CD4-positive, alpha-beta T cell (primary cell): ENCODE measurements at regions not wholly inside any gene's neighbourhood (a gene's known extent, or its start where the extent isn't known, plus 50 kb on each side); places are given as distances from the start of the nearest gene placed in this dataset.
A peak's percentile ranks its signal among the peaks of the same experiment; 100 is the strongest.

ENCODE experiments used
- ATAC-seq: fragments of 200-7000 bp; cut with Tn5 transposase; one replicate; pipeline ENCODE4 v1.10.0; 2022; ENCODE audit warnings: mild to moderate bottlenecking; ENCODE audit not compliant: poor library complexity
- CTCF ChIA-PET: fragments of 350-600 bp; sonication (Branson Sonifier 250); formaldehyde crosslinking; loops from one replicate; lab custom pipeline; 2021; ENCODE audit warnings: antibody characterized with exemption, inconsistent platforms; lab: Charles Lee
- POLR2A ChIA-PET: fragments of 350-600 bp; sonication (Branson Sonifier 250); formaldehyde crosslinking; loops from one replicate; lab custom pipeline; 2021; ENCODE audit warnings: antibody characterized with exemption, inconsistent platforms; lab: Charles Lee
- DNase-seq, 14 experiments: peaks; one replicate each; pipeline ENCODE4 v3.0.0-alpha.2; 2013 to 2020; ENCODE audit warnings: mixed read lengths in 2 of 14
- H3K27ac ChIP-seq, 2 donors: one replicate each; pipeline versions ENCODE4 v1.5.1 to v1.7.0; 2013; ENCODE audit warnings: low read length in 2 of 2, low read depth in 1 of 2, mild to moderate bottlenecking in 1 of 2
- H3K27me3 ChIP-seq, 2 experiments: 1 replicate in 1 of 2; 2 replicates in 1 of 2; pipeline versions ENCODE4 v1.6.1 to v1.7.0; 2013; ENCODE audit warnings: low read length in 2 of 2, control low read depth in 1 of 2, mild to moderate bottlenecking in 1 of 2, moderate library complexity in 1 of 2; ENCODE audit not compliant: insufficient read depth in 2 of 2, control insufficient read depth in 1 of 2
- H3K36me3 ChIP-seq: one replicate; pipeline ENCODE4 v1.6.1; 2013; ENCODE audit warnings: low read length, control low read depth; ENCODE audit not compliant: insufficient read depth
- H3K4me1 ChIP-seq: one replicate; pipeline ENCODE4 v1.6.1; 2013; ENCODE audit warnings: low read length, control low read depth; ENCODE audit not compliant: insufficient read depth
- H3K4me3 ChIP-seq: one replicate; pipeline ENCODE4 v1.5.1; 2013; ENCODE audit warnings: mild to moderate bottlenecking, low read length, moderate library complexity
- H3K9me3 ChIP-seq, 2 experiments: 1 replicate in 1 of 2; 2 replicates in 1 of 2; pipeline versions ENCODE4 v1.6.1 to v1.7.0; 2013; ENCODE audit warnings: low read length in 2 of 2, mild to moderate bottlenecking in 2 of 2, control low read depth in 1 of 2, moderate library complexity in 1 of 2; ENCODE audit not compliant: control insufficient read depth in 1 of 2, insufficient read depth in 1 of 2
- H3K27ac Mint-ChIP-seq: one replicate; pipeline ENCODE4 v1.8.0; 2020; ENCODE audit warnings: mixed read lengths
- H3K27me3 Mint-ChIP-seq: one replicate; pipeline ENCODE4 v1.8.0; 2021; ENCODE audit warnings: mixed read lengths
- H3K36me3 Mint-ChIP-seq: one replicate; pipeline ENCODE4 v1.8.0; 2021; ENCODE audit warnings: low read depth, mixed read lengths
- H3K4me1 Mint-ChIP-seq: one replicate; pipeline ENCODE4 v1.8.0; 2021; ENCODE audit warnings: low read depth, mixed read lengths
- H3K4me3 Mint-ChIP-seq: one replicate; pipeline ENCODE4 v1.8.0; 2020; ENCODE audit warnings: mild to moderate bottlenecking, mixed read lengths
- H3K9me3 Mint-ChIP-seq: one replicate; pipeline ENCODE4 v1.8.0; 2020; ENCODE audit warnings: mixed read lengths
- CTCF ChIP-seq: fragments of 200-600 bp; IDR thresholded peaks from one replicate; pipeline ENCODE4 v1.8.0; 2022; ENCODE audit warnings: antibody characterized with exemption, mild to moderate bottlenecking
- intact Hi-C, 2 experiments: fragments of 100-400 bp; cut with DNase I in 1 of 2; cut with micrococcal nuclease in 1 of 2; formaldehyde crosslinking; loops; one replicate each; pipeline versions ENCODE4 v1.15.1 to v1.9.0; 2023 to 2025; cut with DNase I, micrococcal nuclease

GRCh38 chr6:79818471-79818870 is 128.9 kb downstream of the ELOVL4 start:
- TF ChIP-seq CTCF = no peak
- H3K4me3 Mint-ChIP-seq = no peak overlapping the region
- H3K27ac Mint-ChIP-seq = no peak overlapping the region
- ChIA-PET CTCF (no interaction called here), POLR2A (no interaction called here)
- H3K27me3 Mint-ChIP-seq = peaks cover 21% of the 10 kb centered on the region
- intact Hi-C loops = loop anchor here in 1 of 2 experiments (10.0 kb wide), 1 partner anchor 174 kb away; no protein-coding TSS in a partner anchor
- Histone ChIP-seq H3K27ac (no peak overlapping the region), H3K4me3 (no peak overlapping the region), H3K27me3 (peaks cover 0 to 6% of the 10 kb centered on the region in 2 experiments), H3K36me3 (no peaks in the 10 kb centered on the region), H3K4me1 (no peaks in the 10 kb centered on the region), H3K9me3 (no peaks in the 10 kb centered on the region)
- no peaks in the 10 kb centered on the region for H3K4me1 Mint-ChIP-seq
- H3K9me3 Mint-ChIP-seq = no peaks in the 10 kb centered on the region
- DNase-seq = no peak
- H3K36me3 Mint-ChIP-seq = no peaks in the 10 kb centered on the region
- ATAC-seq = no peak

- H3K36me3 Mint-ChIP-seq = no peaks in the 10 kb centered on the region
- Histone ChIP-seq H3K27me3 (no peaks in the 10 kb centered on the region), H3K9me3 (no peaks in the 10 kb centered on the region), H3K27ac (no peak overlapping the region), H3K4me3 (no peak overlapping the region), H3K36me3 (no peaks in the 10 kb centered on the region), H3K4me1 (no peaks in the 10 kb centered on the region)
- no peak overlapping the region for H3K27ac Mint-ChIP-seq
- DNase-seq (no peak), ATAC-seq (no peak)
- intact Hi-C loops = loop anchor here (2.0 to 10.0 kb wide), 3 partner anchors 170 to 244 kb away; no protein-coding TSS in a partner anchor
- CTCF ChIA-PET = no interaction called here
- peaks cover 21% of the 10 kb centered on the region for H3K27me3 Mint-ChIP-seq
- TF ChIP-seq CTCF = no peak
- no peaks in the 10 kb centered on the region for H3K9me3 Mint-ChIP-seq
- no peak overlapping the region for H3K4me3 Mint-ChIP-seq
- POLR2A ChIA-PET = no interaction called here
- H3K4me1 Mint-ChIP-seq = no peaks in the 10 kb centered on the region
Measured at GRCh38 chr6:79814940-79815339, 132.4 kb downstream of the ELOVL4 start.

GRCh38 chr6:79813854-79814709 is 133.3 kb downstream of the ELOVL4 start:
- H3K4me1 ChIP-seq = no peaks in the 10 kb centered on the region
- Mint-ChIP-seq H3K36me3 (no peaks in the 10 kb centered on the region), H3K27ac (no peak overlapping the region), H3K4me3 (no peak overlapping the region), H3K27me3 (peaks cover 15% of the 10 kb centered on the region), H3K9me3 (no peaks in the 10 kb centered on the region), H3K4me1 (no peaks in the 10 kb centered on the region)
- peak; percentile 46 for ATAC-seq
- CTCF ChIA-PET = interaction anchor here (0.5 kb wide), 1 partner anchor 1275 kb away, joined by 3 read pairs; no protein-coding TSS in a partner anchor
- POLR2A ChIA-PET = no interaction called here
- H3K27ac ChIP-seq = no peak overlapping the region
- intact Hi-C loops = loop anchor here (2.0 to 10.0 kb wide), 3 partner anchors 169 to 243 kb away; no protein-coding TSS in a partner anchor
- DNase-seq = peak; percentile 24 to 69 (median 46)
- no peaks in the 10 kb centered on the region for H3K36me3 ChIP-seq
- H3K27me3 ChIP-seq = no peaks in the 10 kb centered on the region
- no peak overlapping the region for H3K4me3 ChIP-seq
- peak; percentile 87 for TF ChIP-seq CTCF
- H3K9me3 ChIP-seq = no peaks in the 10 kb centered on the region
